ENCODE measurements at regions not wholly inside any gene's neighbourhood (a gene's known extent, or its start where the extent isn't known, plus 50 kb on each side); places are given as distances from the start of the nearest gene placed in this dataset.

- intact Hi-C loops (cut with DNase I): no loop called here
- WGBS: 63% methylated on average over 10 of the region's 10 CpGs
- Histone ChIP-seq H3K36me3 (no peaks in the 10 kb centered on the region), H3K27ac (no peak overlapping the region), H3K9me3 (no peaks in the 10 kb centered on the region), H3K4me3 (no peak overlapping the region), H3K27me3 (replicated peaks; ENCODE audit: insufficient read depth) (no peaks in the 10 kb centered on the region), H3K4me1 (replicated peaks) (no peaks in the 10 kb centered on the region)
- no peak for DNase-seq (ENCODE audit: low spot score)
- TF ChIP-seq CTCF (IDR thresholded peaks at IDR 0.05): no peak
- no peak for TF ChIP-seq POLR2A (IDR thresholded peaks at IDR 0.05)
- no peak for TF ChIP-seq POLR2AphosphoS5 (IDR thresholded peaks at IDR 0.05)
Measured at GRCh38 chr10:10891124-10892082, 126.3 kb upstream of the CELF2 start.

- 56% methylated on average over 3 of the region's 3 CpGs for WGBS
- Histone ChIP-seq H3K9me3 (no peaks in the 10 kb centered on the region), H3K4me1 (replicated peaks) (no peaks in the 10 kb centered on the region), H3K27ac (no peak overlapping the region), H3K4me3 (no peak overlapping the region), H3K27me3 (replicated peaks; ENCODE audit: insufficient read depth) (no peaks in the 10 kb centered on the region), H3K36me3 (no peaks in the 10 kb centered on the region)
- intact Hi-C loops (cut with DNase I): no loop called here
- no peak for DNase-seq (ENCODE audit: low spot score)
- no peak for TF ChIP-seq POLR2AphosphoS5 (IDR thresholded peaks at IDR 0.05)
- TF ChIP-seq CTCF (IDR thresholded peaks at IDR 0.05): no peak
- no peak for TF ChIP-seq POLR2A (IDR thresholded peaks at IDR 0.05)
Measured at GRCh38 chr10:10892290-10892875, 125.3 kb upstream of the CELF2 start.

- H3K9me3 ChIP-seq: no peaks in the 10 kb centered on the region
- no peaks in the 10 kb centered on the region for H3K36me3 ChIP-seq
- TF ChIP-seq POLR2A (IDR thresholded peaks at IDR 0.05) (no peak), POLR2AphosphoS5 (IDR thresholded peaks at IDR 0.05) (no peak), CTCF (IDR thresholded peaks at IDR 0.05) (no peak)
- no peak overlapping the region for H3K27ac ChIP-seq
- DNase-seq (ENCODE audit: low spot score): no peak
- no peaks in the 10 kb centered on the region for H3K27me3 ChIP-seq (replicated peaks; ENCODE audit: insufficient read depth)
- no peak overlapping the region for H3K4me3 ChIP-seq
- intact Hi-C loops (cut with DNase I): no loop called here
- H3K4me1 ChIP-seq (replicated peaks): no peaks in the 10 kb centered on the region
- WGBS: 100% methylated on average over 3 of the region's 3 CpGs
Measured at GRCh38 chr10:10897400-10897799, 120.3 kb upstream of the CELF2 start.

- Histone ChIP-seq H3K27ac (no peak overlapping the region), H3K4me1 (replicated peaks) (no peaks in the 10 kb centered on the region), H3K36me3 (no peaks in the 10 kb centered on the region), H3K4me3 (no peak overlapping the region), H3K9me3 (no peaks in the 10 kb centered on the region), H3K27me3 (replicated peaks; ENCODE audit: insufficient read depth) (no peaks in the 10 kb centered on the region)
- DNase-seq (ENCODE audit: low spot score): no peak
- intact Hi-C loops (cut with DNase I): no loop called here
- WGBS: 83% methylated on average over 3 of the region's 3 CpGs
- TF ChIP-seq POLR2AphosphoS5 (IDR thresholded peaks at IDR 0.05) (no peak), CTCF (IDR thresholded peaks at IDR 0.05) (no peak)
Measured at GRCh38 chr10:10901906-10902305, 115.8 kb upstream of the CELF2 start.
